ENCODE measurements at regions not wholly inside any gene's neighbourhood (a gene's known extent, or its start where the extent isn't known, plus 50 kb on each side); places are given as distances from the start of the nearest gene placed in this dataset.

GRCh38 chr4:151955721-151956380, 195.0 kb upstream of the GATB start:
- TF ChIP-seq POLR2AphosphoS5 (IDR thresholded peaks at IDR 0.05; ENCODE audit: low read depth, low read length) = no peak
- no peak for TF ChIP-seq REST (IDR thresholded peaks at IDR 0.05; ENCODE audit: insufficient read depth in 1 of 2, low read depth in 2 of 2, low read length in 2 of 2)
- TF ChIP-seq TAF1 (IDR thresholded peaks at IDR 0.05; ENCODE audit: borderline replicate concordance, insufficient read depth, low read length) = no peak
- TF ChIP-seq SIN3A (IDR thresholded peaks at IDR 0.05; ENCODE audit: borderline replicate concordance, insufficient read depth, low read length) = no peak
- TF ChIP-seq FOXP2 (optimal IDR thresholded peaks at IDR 0.05; ENCODE audit: borderline replicate concordance, extremely low read depth, extremely low read length, insufficient read depth) = no peak

All from PFSK-1 (cell line).